ENCODE measurements at regions not wholly inside any gene's neighbourhood (a gene's known extent, or its start where the extent isn't known, plus 50 kb on each side); places are given as distances from the start of the nearest gene placed in this dataset.

GRCh38 chr4:4775493-4776004 is 83.9 kb upstream of the MSX1 start:
- no peak for ATAC-seq

GRCh38 chr4:4772534-4772933 is 86.9 kb upstream of the MSX1 start:
- ATAC-seq (no peak), DNase-seq (ENCODE audit: low spot score) (no peak)

More at GRCh38 chr4:4775493-4776004, 83.9 kb upstream of the MSX1 start:
- no peak for DNase-seq (ENCODE audit: low spot score)

GRCh38 chr4:4771160-4771559 is 88.3 kb upstream of the MSX1 start:
- peak; percentile 75 for ATAC-seq
- no peak for DNase-seq (ENCODE audit: low spot score)

- DNase-seq (ENCODE audit: low spot score) (no peak), ATAC-seq (no peak)
These were observed 88.9 kb upstream of the MSX1 start for GRCh38 chr4:4770610-4771009.

- ATAC-seq (no peak), DNase-seq (ENCODE audit: low spot score) (no peak)
These were observed 92.9 kb upstream of the MSX1 start for GRCh38 chr4:4766564-4766963.

GRCh38 chr4:4765811-4766210 is 93.7 kb upstream of the MSX1 start:
- DNase-seq (ENCODE audit: low spot score) (no peak), ATAC-seq (no peak)

GRCh38 chr4:4764558-4764905 is 94.9 kb upstream of the MSX1 start:
- DNase-seq (ENCODE audit: low spot score) (no peak), ATAC-seq (no peak)

GRCh38 chr4:4763822-4764557 is 95.5 kb upstream of the MSX1 start:
- ATAC-seq (no peak), DNase-seq (ENCODE audit: low spot score) (no peak)

GRCh38 chr4:4762909-4763821 is 96.3 kb upstream of the MSX1 start:
- ATAC-seq: no peak
- DNase-seq (ENCODE audit: low spot score): no peak

GRCh38 chr4:4762300-4762699 is 97.2 kb upstream of the MSX1 start:
- no peak for ATAC-seq
- DNase-seq (ENCODE audit: low spot score): no peak

- no peak for ATAC-seq
- DNase-seq (ENCODE audit: low spot score): no peak
These were observed 98.1 kb upstream of the MSX1 start for GRCh38 chr4:4761128-4761982.

GRCh38 chr4:4759883-4760282 is 99.6 kb upstream of the MSX1 start:
- DNase-seq (ENCODE audit: low spot score): no peak
- no peak for ATAC-seq

- no peak for DNase-seq (ENCODE audit: low spot score)
- ATAC-seq: no peak
These were observed 100.2 kb upstream of the MSX1 start for GRCh38 chr4:4759232-4759631.

- DNase-seq (ENCODE audit: low spot score) (no peak), ATAC-seq (no peak)
These were observed 100.8 kb upstream of the MSX1 start for GRCh38 chr4:4758681-4759080.

GRCh38 chr4:4755306-4755705 is 104.2 kb upstream of the MSX1 start:
- DNase-seq (ENCODE audit: low spot score): no peak
- no peak for ATAC-seq

GRCh38 chr4:4754641-4755040 is 104.8 kb upstream of the MSX1 start:
- DNase-seq (ENCODE audit: low spot score): no peak
- no peak for ATAC-seq

- DNase-seq (ENCODE audit: low spot score) (no peak), ATAC-seq (no peak)
These were observed 105.8 kb upstream of the MSX1 start for GRCh38 chr4:4753643-4754042.

GRCh38 chr4:4752576-4753401 is 106.7 kb upstream of the MSX1 start:
- ATAC-seq (no peak), DNase-seq (ENCODE audit: low spot score) (no peak)

GRCh38 chr4:4752025-4752424 is 107.4 kb upstream of the MSX1 start:
- DNase-seq (ENCODE audit: low spot score): no peak
- no peak for ATAC-seq

- DNase-seq (ENCODE audit: low spot score) (no peak), ATAC-seq (no peak)
These were observed 109.3 kb upstream of the MSX1 start for GRCh38 chr4:4750187-4750586.
